GM12873 (cell line): ENCODE measurements at regions not wholly inside any gene's neighbourhood (a gene's known extent, or its start where the extent isn't known, plus 50 kb on each side); places are given as distances from the start of the nearest gene placed in this dataset.

Experiments
- TF ChIP-seq, protein P1 (sequence below): IDR thresholded peaks from 2 replicates; pipeline ENCODE4 v1.5.1; 2012; ENCODE audit warnings: low read depth, mild to moderate bottlenecking, moderate library complexity, low read length, control low read depth; ENCODE audit not compliant: insufficient read depth; ENCODE audit errors: missing control alignments

DNA sequence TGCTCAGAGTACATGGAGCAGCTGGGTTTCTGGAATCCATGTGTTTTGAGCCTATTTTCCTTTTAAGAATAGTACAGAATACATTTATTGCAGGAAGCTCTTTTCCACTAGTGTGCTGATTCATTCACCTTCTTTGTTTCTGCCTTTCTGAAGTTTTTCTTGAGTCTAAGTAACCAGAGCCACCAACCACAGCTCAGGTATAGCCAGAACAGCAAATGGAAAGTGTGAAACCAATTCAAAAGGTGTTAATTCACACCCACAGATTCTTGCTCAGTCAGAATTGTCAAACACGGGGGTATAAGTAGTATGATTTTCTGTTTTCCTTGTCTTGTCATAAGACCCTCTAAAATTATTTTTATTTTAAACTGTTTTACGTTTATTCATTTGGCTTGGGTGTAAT lies 75.9 kb upstream of the DYNAP start:
- TF ChIP-seq, protein P1, sequence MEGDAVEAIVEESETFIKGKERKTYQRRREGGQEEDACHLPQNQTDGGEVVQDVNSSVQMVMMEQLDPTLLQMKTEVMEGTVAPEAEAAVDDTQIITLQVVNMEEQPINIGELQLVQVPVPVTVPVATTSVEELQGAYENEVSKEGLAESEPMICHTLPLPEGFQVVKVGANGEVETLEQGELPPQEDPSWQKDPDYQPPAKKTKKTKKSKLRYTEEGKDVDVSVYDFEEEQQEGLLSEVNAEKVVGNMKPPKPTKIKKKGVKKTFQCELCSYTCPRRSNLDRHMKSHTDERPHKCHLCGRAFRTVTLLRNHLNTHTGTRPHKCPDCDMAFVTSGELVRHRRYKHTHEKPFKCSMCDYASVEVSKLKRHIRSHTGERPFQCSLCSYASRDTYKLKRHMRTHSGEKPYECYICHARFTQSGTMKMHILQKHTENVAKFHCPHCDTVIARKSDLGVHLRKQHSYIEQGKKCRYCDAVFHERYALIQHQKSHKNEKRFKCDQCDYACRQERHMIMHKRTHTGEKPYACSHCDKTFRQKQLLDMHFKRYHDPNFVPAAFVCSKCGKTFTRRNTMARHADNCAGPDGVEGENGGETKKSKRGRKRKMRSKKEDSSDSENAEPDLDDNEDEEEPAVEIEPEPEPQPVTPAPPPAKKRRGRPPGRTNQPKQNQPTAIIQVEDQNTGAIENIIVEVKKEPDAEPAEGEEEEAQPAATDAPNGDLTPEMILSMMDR, result no peak

DNA sequence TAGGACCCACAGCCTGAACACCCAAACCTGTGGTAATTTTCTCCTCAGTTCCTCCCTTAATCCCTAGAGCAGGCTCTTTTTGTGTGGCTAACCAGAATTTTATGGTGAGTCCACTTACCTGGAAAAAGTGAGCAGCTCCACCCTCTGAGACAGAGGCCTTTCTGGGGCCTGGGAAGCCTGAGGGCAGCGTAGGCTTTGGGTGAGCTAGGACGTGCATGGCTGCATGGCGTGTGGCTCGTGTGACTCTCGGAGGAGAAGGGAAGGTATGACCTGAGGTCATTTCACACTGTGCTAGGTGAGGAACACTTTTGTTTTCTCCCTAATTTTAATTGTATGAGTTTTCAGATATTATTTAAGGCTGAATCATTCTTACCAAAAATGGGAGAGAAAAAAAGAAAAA lies 73.5 kb upstream of the DYNAP start:
- TF ChIP-seq, protein P1, result no peak

DNA sequence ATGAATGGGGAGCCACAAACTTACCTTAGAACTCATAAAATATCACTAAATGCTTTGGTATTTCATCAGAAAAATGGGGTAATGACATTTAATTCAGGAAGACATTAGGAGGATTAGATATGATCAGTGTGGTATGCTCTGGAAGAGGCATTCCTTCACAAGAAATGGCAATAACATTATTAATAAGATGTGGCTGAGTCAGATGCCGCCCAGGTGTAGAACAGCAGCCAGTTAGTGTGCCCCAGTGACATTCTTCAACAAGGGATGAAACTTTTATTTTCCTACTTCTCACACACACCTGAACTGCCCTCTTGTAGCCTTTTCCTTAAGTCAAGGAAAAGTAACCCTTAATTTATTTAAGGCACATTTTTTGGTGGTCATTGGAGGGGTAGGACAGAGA lies 69.2 kb upstream of the DYNAP start:
- TF ChIP-seq, protein P1, result no peak

DNA sequence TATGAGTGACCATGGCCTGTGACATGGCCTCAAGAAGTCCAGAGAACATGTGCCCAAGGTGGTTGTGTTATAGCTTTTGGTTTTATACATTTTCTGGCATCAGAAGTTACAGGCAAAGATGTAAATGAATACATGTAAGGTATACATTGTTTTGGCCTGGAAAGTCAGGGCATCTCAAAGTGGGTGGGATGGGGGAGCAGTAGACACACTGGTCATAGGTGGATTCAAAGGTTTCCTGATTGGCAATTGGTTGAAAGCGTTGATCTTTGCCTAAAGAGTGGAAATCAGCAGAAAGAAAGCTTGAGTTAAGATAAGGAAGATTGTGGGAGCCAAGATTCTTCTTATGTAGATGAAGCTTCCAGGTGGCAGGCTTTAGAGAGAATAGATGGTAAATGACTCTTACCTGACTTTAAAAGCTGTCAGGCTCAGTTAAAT lies 62.1 kb upstream of the DYNAP start:
- TF ChIP-seq, protein P1, result no peak

DNA sequence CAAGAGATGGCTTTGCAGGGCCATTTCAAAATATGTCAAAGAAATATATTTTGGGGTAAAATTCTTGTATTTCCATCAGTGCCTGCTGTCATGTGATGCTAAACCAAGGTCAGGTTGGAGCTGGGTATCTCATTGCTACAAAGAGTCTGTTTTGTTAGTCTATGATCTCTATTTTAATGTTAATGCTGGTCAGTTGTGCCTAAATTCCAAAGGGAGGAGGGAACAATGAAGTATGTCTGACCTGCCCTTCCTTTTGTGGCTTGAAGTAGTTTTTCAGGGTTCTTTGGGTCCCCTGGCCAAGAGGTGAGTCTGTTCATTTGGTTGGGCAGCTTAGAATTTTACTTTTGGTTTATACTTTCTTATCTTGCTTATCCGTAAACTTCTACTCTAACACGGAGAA lies 61.6 kb upstream of the DYNAP start:
- TF ChIP-seq, protein P1, result no peak

DNA sequence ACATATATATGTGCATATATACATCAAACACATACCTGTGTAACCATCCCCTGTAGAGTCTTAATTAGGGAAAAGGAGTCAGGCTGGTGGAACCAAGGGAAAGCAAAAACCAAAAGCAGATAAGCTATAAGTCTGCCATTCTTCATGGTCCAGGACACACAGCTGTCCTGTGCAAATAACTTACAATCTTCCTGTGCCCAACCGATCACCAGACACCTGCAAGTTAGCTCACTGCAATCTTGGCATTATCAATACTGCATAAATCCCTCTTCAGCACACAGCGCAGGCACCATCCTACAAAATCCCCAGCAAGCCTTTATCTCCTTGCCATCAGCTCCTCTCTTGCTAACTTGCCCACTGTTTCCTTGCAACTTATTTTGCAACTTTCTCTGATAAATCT lies 60.8 kb upstream of the DYNAP start:
- TF ChIP-seq, protein P1, result no peak

DNA sequence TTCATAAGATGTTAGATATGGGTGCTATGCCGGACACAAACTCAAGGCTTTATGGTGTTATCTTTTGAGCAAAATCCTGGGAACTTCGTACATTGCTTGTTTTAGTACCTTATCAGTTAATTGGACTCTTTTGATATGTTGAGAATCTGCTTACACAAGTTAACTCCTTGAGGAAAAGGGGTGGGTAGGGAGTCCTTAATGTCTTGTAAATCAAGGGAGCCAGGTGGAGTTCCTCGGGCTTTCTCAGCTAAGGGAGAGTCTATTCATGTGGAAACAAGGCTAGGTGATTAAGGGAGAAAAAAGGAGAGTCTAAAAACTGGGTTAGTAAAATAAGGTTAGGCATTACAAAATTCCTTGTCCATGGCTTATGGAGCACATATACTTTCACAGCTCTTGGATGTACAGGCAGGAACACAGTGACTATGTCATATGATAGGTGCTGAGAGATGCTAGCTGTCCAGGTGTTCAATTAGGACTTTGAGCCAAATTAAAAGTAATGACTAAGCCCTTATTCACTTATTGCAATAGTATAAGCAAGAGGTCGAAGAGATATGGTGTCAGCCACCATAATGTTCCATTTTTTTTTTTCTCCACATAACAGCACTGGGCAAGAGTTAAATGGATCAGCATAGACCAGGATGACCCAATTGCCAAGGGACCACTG lies 59.5 kb upstream of the DYNAP start:
- TF ChIP-seq, protein P1, result no peak
